ENCODE measurements at regions not wholly inside any gene's neighbourhood (a gene's known extent, or its start where the extent isn't known, plus 50 kb on each side); places are given as distances from the start of the nearest gene placed in this dataset.

- Histone ChIP-seq H3K79me2 (ENCODE audit: control insufficient read depth, insufficient read depth, low read length) (no peaks in the 10 kb centered on the region), H3K27ac (ENCODE audit: low read length in 2 of 2) (no peak overlapping the region), H3K4me2 (replicated peaks; ENCODE audit: low read depth, low read length, poor library complexity, severe bottlenecking) (no peak overlapping the region), H3K9ac (ENCODE audit: low read length) (no peak overlapping the region), H3K27me3 (replicated peaks in 1 of 4; ENCODE audit: control extremely low read depth in 1 of 4, control insufficient read depth in 3 of 4, insufficient read depth in 4 of 4, low read length in 3 of 4) (no peaks in the 10 kb centered on the region), H3K4me1 (ENCODE audit: control insufficient read depth in 2 of 2, insufficient read depth in 2 of 2, low read length in 2 of 2) (peaks cover 0 to 15% of the 10 kb centered on the region in 2 donors), H3K4me3 (ENCODE audit: control extremely low read depth in 1 of 5, extremely low read depth in 1 of 5, insufficient read depth in 1 of 5, low read depth in 2 of 5, low read length in 4 of 5) (no peak overlapping the region), H2AFZ (ENCODE audit: insufficient read depth, low read depth, low read length, poor library complexity, severe bottlenecking) (no peak overlapping the region), H3K36me3 (replicated peaks in 1 of 2; ENCODE audit: control extremely low read depth in 1 of 2, control insufficient read depth in 1 of 2, extremely low read depth in 1 of 2, insufficient read depth in 2 of 2, low read length in 1 of 2) (no peaks in the 10 kb centered on the region), H4K20me1 (ENCODE audit: control insufficient read depth, insufficient read depth, low read length, poor library complexity, severe bottlenecking) (no peaks in the 10 kb centered on the region), H3K9me3 (ENCODE audit: control extremely low read depth in 1 of 3, control insufficient read depth in 2 of 3, insufficient read depth in 1 of 3, low read length in 2 of 3) (peaks cover 0 to 30% (median 0%) of the 10 kb centered on the region in 3 donors)
- ATAC-seq (ENCODE audit: low read depth) (no peak), DNase-seq (no peak)
- TF ChIP-seq EZH2 (IDR thresholded peaks at IDR 0.05; ENCODE audit: borderline replicate concordance, insufficient read depth, low read depth, low read length, poor library complexity, severe bottlenecking) = no peak
- TF ChIP-seq CTCF (IDR thresholded peaks at IDR 0.05) = no peak
- H3K27ac Mint-ChIP-seq = no peak overlapping the region
- POLR2A ChIA-PET = no interaction called here
- H3K27me3 Mint-ChIP-seq = no peaks in the 10 kb centered on the region
- no peaks in the 10 kb centered on the region for H3K9me3 Mint-ChIP-seq (ENCODE audit: insufficient read depth)
- intact Hi-C loops (cut with micrococcal nuclease) = no loop called here
- no peaks in the 10 kb centered on the region for H3K4me1 Mint-ChIP-seq
- CTCF ChIA-PET = no interaction called here
- WGBS (ENCODE audit: insufficient coverage) = 90% methylated on average over 19 of the region's 27 CpGs
- no peak overlapping the region for H3K4me3 Mint-ChIP-seq
Measured at GRCh38 chr1:5708346-5709245, 283.6 kb downstream of the NPHP4 start.

- Histone ChIP-seq H3K4me1 (ENCODE audit: control insufficient read depth in 2 of 2, insufficient read depth in 2 of 2, low read length in 2 of 2) (peaks cover 0 to 10% of the 10 kb centered on the region in 2 donors), H4K20me1 (ENCODE audit: control insufficient read depth, insufficient read depth, low read length, poor library complexity, severe bottlenecking) (no peaks in the 10 kb centered on the region), H3K9me3 (ENCODE audit: control extremely low read depth in 1 of 3, control insufficient read depth in 2 of 3, insufficient read depth in 1 of 3, low read length in 2 of 3) (peaks cover 0 to 24% (median 0%) of the 10 kb centered on the region in 3 donors), H3K27ac (ENCODE audit: low read length in 2 of 2) (no peak overlapping the region), H3K36me3 (replicated peaks in 1 of 2; ENCODE audit: control extremely low read depth in 1 of 2, control insufficient read depth in 1 of 2, extremely low read depth in 1 of 2, insufficient read depth in 2 of 2, low read length in 1 of 2) (no peaks in the 10 kb centered on the region), H3K9ac (ENCODE audit: low read length) (no peak overlapping the region), H2AFZ (ENCODE audit: insufficient read depth, low read depth, low read length, poor library complexity, severe bottlenecking) (no peak overlapping the region), H3K4me3 (ENCODE audit: control extremely low read depth in 1 of 5, extremely low read depth in 1 of 5, insufficient read depth in 1 of 5, low read depth in 2 of 5, low read length in 4 of 5) (no peak overlapping the region), H3K27me3 (replicated peaks in 1 of 4; ENCODE audit: control extremely low read depth in 1 of 4, control insufficient read depth in 3 of 4, insufficient read depth in 4 of 4, low read length in 3 of 4) (no peaks in the 10 kb centered on the region), H3K4me2 (replicated peaks; ENCODE audit: low read depth, low read length, poor library complexity, severe bottlenecking) (no peak overlapping the region), H3K79me2 (ENCODE audit: control insufficient read depth, insufficient read depth, low read length) (no peaks in the 10 kb centered on the region)
- intact Hi-C loops (cut with micrococcal nuclease) = no loop called here
- Mint-ChIP-seq H3K27ac (no peak overlapping the region), H3K4me1 (no peaks in the 10 kb centered on the region), H3K27me3 (no peaks in the 10 kb centered on the region), H3K4me3 (no peak overlapping the region), H3K9me3 (ENCODE audit: insufficient read depth) (no peaks in the 10 kb centered on the region)
- TF ChIP-seq CTCF (IDR thresholded peaks at IDR 0.05) = no peak
- no peak for TF ChIP-seq EZH2 (IDR thresholded peaks at IDR 0.05; ENCODE audit: borderline replicate concordance, insufficient read depth, low read depth, low read length, poor library complexity, severe bottlenecking)
- ATAC-seq (ENCODE audit: low read depth) (no peak), DNase-seq (no peak)
- ChIA-PET CTCF (no interaction called here), POLR2A (no interaction called here)
- whole genome bisulfite sequencing (ENCODE audit: insufficient coverage) = 75% methylated on average over 6 of the region's 12 CpGs
Measured at GRCh38 chr1:5707566-5708345, 284.5 kb downstream of the NPHP4 start.
